ENCODE measurements at regions not wholly inside any gene's neighbourhood (a gene's known extent, or its start where the extent isn't known, plus 50 kb on each side); places are given as distances from the start of the nearest gene placed in this dataset.

DNA sequence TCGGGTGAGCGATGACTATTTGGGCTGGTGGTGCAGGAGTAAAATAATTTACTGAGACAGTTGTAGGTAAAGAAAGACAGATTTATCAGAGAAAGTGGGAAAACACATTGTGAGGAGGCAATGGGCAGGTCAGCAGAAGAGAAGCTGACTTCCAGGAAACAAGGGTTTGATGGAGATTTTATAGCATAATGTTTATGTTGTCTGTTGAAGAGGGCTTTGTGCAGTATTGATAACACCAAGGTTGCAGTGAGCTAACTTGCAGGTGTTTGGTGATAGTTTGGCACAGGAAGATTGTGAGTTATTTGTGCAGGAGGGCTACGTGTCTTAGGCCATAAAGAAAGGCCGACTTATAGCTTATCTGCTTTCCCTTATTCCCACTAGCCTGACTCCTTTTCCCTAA lies 72.2 kb downstream of the DHRS2 start:
- TF ChIP-seq, protein P1, sequence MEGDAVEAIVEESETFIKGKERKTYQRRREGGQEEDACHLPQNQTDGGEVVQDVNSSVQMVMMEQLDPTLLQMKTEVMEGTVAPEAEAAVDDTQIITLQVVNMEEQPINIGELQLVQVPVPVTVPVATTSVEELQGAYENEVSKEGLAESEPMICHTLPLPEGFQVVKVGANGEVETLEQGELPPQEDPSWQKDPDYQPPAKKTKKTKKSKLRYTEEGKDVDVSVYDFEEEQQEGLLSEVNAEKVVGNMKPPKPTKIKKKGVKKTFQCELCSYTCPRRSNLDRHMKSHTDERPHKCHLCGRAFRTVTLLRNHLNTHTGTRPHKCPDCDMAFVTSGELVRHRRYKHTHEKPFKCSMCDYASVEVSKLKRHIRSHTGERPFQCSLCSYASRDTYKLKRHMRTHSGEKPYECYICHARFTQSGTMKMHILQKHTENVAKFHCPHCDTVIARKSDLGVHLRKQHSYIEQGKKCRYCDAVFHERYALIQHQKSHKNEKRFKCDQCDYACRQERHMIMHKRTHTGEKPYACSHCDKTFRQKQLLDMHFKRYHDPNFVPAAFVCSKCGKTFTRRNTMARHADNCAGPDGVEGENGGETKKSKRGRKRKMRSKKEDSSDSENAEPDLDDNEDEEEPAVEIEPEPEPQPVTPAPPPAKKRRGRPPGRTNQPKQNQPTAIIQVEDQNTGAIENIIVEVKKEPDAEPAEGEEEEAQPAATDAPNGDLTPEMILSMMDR (IDR thresholded peaks at IDR 0.05): no peak
- TF ChIP-seq POLR2A (IDR thresholded peaks at IDR 0.05): no peak

Data from uterus (tissue), 2 donors.